Astrocyte of the cerebellum (primary cell): ENCODE measurements at regions not wholly inside any gene's neighbourhood (a gene's known extent, or its start where the extent isn't known, plus 50 kb on each side); places are given as distances from the start of the nearest gene placed in this dataset.
"Not testable (repeated sequence)": the region's sequence is repeated elsewhere in the genome, so short reads cannot be mapped to it uniquely, and the experiment has no call there.

ENCODE experiments used
- DNase-seq: peaks from one replicate; pipeline ENCODE4 v3.0.0-alpha.2; 2011; ENCODE audit warnings: low read depth
- H3K4me3 ChIP-seq: 2 replicates; pipeline ENCODE4 v1.5.1; 2011; ENCODE audit warnings: mild to moderate bottlenecking, low read depth, low read length, moderate library complexity
- in situ Hi-C: cut with HindIII; loops from 2 replicates; pipeline ENCODE4 v1.10.0; 2017; ENCODE audit warnings: low sequenced_read_pairs
- TF ChIP-seq, protein P1 (sequence below): IDR thresholded peaks from 2 replicates; pipeline ENCODE4 v1.5.1; 2012; ENCODE audit warnings: low read length, low read depth, moderate library complexity, mild to moderate bottlenecking; ENCODE audit errors: missing control alignments

DNA sequence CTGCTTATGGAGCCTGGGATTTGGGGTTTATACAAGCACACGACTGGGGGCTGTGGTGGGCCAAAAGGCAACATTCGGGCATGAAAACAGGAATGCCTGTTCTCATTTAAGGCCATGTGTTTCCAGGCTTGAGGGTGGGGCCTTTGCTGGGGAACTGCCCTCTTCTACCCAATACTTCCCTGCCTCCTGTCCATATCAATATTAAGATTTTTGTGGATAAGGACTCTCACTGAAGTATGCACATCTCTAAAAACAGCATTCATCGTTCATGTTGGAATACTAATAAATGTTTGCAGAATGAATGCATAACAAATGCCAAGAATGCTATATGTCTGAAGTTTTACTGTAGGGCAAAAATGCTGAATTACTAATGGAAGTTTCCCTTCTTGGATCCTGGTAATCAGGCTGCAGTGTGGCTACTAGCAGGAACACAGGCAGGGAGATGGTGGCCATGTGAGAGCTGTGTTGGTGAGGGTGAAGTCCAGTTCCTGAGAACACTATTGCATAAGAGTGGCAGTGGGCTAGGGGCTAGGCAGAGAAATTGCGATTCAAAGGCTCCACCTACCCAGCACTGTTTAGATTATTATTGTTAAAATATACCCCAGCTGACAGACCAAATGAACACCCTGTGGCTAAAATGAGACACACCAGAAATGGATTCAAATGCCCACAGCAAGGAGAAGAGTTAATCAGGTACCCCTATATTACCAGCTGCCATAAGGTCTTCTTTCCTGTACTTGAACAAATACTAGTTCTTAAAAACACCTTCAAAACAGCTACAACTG, 644.3 kb downstream of the EPM2A start:
- TF ChIP-seq, protein P1, sequence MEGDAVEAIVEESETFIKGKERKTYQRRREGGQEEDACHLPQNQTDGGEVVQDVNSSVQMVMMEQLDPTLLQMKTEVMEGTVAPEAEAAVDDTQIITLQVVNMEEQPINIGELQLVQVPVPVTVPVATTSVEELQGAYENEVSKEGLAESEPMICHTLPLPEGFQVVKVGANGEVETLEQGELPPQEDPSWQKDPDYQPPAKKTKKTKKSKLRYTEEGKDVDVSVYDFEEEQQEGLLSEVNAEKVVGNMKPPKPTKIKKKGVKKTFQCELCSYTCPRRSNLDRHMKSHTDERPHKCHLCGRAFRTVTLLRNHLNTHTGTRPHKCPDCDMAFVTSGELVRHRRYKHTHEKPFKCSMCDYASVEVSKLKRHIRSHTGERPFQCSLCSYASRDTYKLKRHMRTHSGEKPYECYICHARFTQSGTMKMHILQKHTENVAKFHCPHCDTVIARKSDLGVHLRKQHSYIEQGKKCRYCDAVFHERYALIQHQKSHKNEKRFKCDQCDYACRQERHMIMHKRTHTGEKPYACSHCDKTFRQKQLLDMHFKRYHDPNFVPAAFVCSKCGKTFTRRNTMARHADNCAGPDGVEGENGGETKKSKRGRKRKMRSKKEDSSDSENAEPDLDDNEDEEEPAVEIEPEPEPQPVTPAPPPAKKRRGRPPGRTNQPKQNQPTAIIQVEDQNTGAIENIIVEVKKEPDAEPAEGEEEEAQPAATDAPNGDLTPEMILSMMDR: no peak
- in situ Hi-C loops: no loop called here
- no peak overlapping the region for H3K4me3 ChIP-seq
- DNase-seq: no peak

DNA sequence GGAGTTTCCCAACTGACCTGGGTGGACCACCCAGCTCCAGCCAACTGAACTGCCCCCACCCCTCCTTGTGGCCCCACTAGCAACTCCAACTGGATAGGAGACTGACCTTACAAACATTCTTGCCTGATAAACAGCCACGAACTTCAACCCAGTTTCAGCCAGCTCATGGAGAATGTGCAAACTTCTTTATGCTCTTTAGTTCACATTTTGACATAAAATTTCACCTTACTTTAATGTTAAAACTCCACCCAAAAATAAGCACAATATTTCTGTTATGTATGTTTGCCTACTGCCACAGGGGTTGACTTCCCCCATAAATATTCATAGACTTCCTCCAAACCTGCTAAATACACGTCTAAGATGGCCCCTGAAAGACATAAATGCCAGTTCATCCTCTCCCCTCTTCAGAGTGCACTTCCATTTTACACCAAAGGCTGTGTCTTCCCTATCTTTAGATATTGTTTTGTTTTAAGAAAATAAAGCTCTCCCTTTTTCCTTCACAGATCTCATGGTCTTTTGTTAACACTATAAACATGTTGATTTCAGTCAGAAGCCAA, 643.7 kb downstream of the EPM2A start:
- in situ Hi-C loops: no loop called here
- no peak for DNase-seq
- TF ChIP-seq, protein P1: no peak
- H3K4me3 ChIP-seq: no peak overlapping the region

DNA sequence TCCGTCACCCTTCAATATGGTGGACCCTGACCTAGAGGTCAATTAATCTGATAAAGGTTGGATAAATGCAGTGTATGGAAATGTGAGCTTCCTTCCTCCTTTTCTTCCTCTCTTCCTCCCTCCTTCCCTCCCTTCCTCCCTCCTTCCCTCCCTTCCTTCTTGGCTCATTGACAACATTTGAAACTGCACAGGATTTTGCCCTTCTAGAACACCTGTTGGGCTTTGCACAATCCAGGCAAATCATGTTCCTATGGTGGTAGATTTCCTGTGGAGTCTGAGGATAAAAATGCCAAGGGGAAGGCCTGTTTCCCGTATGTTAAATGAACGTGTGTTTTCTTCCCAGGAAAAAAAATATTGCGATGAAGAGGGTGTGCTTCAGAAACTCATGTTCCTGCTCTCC, 642.8 kb downstream of the EPM2A start:
- in situ Hi-C loops: no loop called here

DNA sequence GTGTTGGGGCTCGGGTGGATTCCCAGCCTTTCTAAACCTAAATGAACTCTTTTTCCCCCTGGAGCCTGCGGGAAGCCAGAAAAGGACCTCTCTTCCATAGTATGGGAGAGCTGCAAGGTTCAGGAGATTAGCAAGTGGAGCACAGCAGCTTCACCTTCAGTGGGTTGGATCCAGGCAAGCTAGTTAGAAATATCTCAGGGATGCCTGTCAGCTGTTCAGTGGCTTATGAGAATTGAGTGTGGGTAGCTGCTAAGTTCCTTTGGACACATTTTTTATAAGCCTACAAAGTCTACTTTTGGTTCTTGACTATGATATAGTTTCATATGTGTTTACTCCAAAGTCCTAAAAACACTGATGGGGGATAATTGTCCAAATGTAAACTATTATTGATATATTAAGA, 642.1 kb downstream of the EPM2A start:
- no peak for DNase-seq
- TF ChIP-seq, protein P1: no peak
- H3K4me3 ChIP-seq: no peak overlapping the region
- in situ Hi-C loops: no loop called here

More for the DNA sequence above, 642.8 kb downstream of the EPM2A start:
- TF ChIP-seq, protein P1: no peak
- no peak overlapping the region for H3K4me3 ChIP-seq
- DNase-seq: no peak

DNA sequence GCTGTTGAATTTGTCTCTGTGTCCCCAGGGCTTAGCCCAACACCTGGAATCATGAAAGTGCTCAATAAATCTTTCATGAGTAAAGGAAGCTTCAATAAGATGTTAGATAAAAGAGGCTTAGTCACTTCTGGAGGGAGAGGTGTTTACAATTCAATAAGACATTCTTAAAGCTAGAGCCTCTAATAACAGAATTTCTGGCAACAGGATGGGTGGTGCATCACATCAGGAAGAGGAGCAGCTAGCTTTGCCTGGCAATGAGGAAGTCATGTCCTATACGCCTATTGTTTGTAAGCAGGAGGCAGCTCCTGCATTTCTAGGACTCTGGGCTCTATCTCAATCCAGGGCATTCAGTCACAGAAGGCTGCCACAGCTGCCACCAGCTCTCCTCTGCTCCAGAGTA, 638.5 kb downstream of the EPM2A start:
- TF ChIP-seq, protein P1: no peak
- in situ Hi-C loops: no loop called here
- DNase-seq: no peak
- H3K4me3 ChIP-seq: no peak overlapping the region

DNA sequence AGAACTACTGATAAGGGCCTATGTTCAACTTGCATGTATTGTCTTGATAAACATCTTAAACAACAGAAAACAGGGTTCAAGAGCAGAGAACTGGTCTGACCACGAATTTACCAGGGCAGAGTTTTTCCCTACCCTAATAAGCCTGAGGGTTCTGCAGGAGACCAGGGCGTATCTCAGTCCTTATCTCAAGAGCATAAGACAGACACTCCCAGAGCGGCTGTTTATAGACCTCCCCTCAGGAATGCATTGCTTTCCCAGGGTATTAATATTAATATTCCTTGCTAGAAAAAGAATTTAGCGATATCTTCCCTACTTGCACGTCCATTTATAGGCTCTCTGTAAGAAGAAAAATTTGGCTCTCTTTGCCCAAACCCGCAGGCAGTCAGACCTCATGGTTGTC, 637.2 kb downstream of the EPM2A start:
- in situ Hi-C loops, DNase-seq, H3K4me3 ChIP-seq: not testable (repeated sequence)

DNA sequence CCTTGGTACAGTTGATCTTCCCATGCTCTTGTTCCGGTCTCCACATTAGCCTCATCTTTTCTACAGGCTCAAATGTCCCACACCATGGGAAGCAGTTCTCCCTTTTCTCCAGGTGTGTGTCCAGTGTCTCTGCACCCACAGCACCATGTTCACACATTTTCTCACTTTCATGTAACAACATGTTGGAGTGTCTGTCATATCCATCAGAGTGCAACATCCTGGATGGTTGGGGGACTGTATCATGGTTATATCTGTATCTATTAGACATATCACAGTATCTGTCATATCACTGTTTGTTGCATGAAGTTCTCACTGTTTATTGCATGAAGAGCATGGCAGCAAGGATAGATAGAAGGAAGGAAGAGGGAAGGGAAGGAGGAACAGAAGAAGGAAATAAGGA, 635.6 kb downstream of the EPM2A start:
- TF ChIP-seq, protein P1: no peak
- in situ Hi-C loops: no loop called here
- no peak overlapping the region for H3K4me3 ChIP-seq
- no peak for DNase-seq
